CD4-positive, alpha-beta T cell (primary cell): ENCODE measurements at regions not wholly inside any gene's neighbourhood (a gene's known extent, or its start where the extent isn't known, plus 50 kb on each side); places are given as distances from the start of the nearest gene placed in this dataset.

Source experiments
- ATAC-seq: fragments of 200-7000 bp; cut with Tn5 transposase; one replicate; pipeline ENCODE4 v1.10.0; 2022; ENCODE audit warnings: mild to moderate bottlenecking; ENCODE audit not compliant: poor library complexity
- CTCF ChIA-PET: fragments of 350-600 bp; sonication (Branson Sonifier 250); formaldehyde crosslinking; loops from one replicate; lab custom pipeline; 2021; ENCODE audit warnings: antibody characterized with exemption, inconsistent platforms; lab: Charles Lee
- POLR2A ChIA-PET: fragments of 350-600 bp; sonication (Branson Sonifier 250); formaldehyde crosslinking; loops from one replicate; lab custom pipeline; 2021; ENCODE audit warnings: antibody characterized with exemption, inconsistent platforms; lab: Charles Lee
- DNase-seq, 14 experiments: peaks; one replicate each; pipeline ENCODE4 v3.0.0-alpha.2; 2013 to 2020; ENCODE audit warnings: mixed read lengths in 2 of 14
- H3K27ac ChIP-seq, 2 donors: one replicate each; pipeline versions ENCODE4 v1.5.1 to v1.7.0; 2013; ENCODE audit warnings: low read length in 2 of 2, low read depth in 1 of 2, mild to moderate bottlenecking in 1 of 2
- H3K27me3 ChIP-seq, 2 experiments: 1 replicate in 1 of 2; 2 replicates in 1 of 2; pipeline versions ENCODE4 v1.6.1 to v1.7.0; 2013; ENCODE audit warnings: low read length in 2 of 2, control low read depth in 1 of 2, mild to moderate bottlenecking in 1 of 2, moderate library complexity in 1 of 2; ENCODE audit not compliant: insufficient read depth in 2 of 2, control insufficient read depth in 1 of 2
- H3K36me3 ChIP-seq: one replicate; pipeline ENCODE4 v1.6.1; 2013; ENCODE audit warnings: low read length, control low read depth; ENCODE audit not compliant: insufficient read depth
- H3K4me1 ChIP-seq: one replicate; pipeline ENCODE4 v1.6.1; 2013; ENCODE audit warnings: low read length, control low read depth; ENCODE audit not compliant: insufficient read depth
- H3K4me3 ChIP-seq: one replicate; pipeline ENCODE4 v1.5.1; 2013; ENCODE audit warnings: mild to moderate bottlenecking, low read length, moderate library complexity
- H3K9me3 ChIP-seq, 2 experiments: 1 replicate in 1 of 2; 2 replicates in 1 of 2; pipeline versions ENCODE4 v1.6.1 to v1.7.0; 2013; ENCODE audit warnings: low read length in 2 of 2, mild to moderate bottlenecking in 2 of 2, control low read depth in 1 of 2, moderate library complexity in 1 of 2; ENCODE audit not compliant: control insufficient read depth in 1 of 2, insufficient read depth in 1 of 2
- H3K27ac Mint-ChIP-seq: one replicate; pipeline ENCODE4 v1.8.0; 2020; ENCODE audit warnings: mixed read lengths
- H3K27me3 Mint-ChIP-seq: one replicate; pipeline ENCODE4 v1.8.0; 2021; ENCODE audit warnings: mixed read lengths
- H3K36me3 Mint-ChIP-seq: one replicate; pipeline ENCODE4 v1.8.0; 2021; ENCODE audit warnings: low read depth, mixed read lengths
- H3K4me1 Mint-ChIP-seq: one replicate; pipeline ENCODE4 v1.8.0; 2021; ENCODE audit warnings: low read depth, mixed read lengths
- H3K4me3 Mint-ChIP-seq: one replicate; pipeline ENCODE4 v1.8.0; 2020; ENCODE audit warnings: mild to moderate bottlenecking, mixed read lengths
- H3K9me3 Mint-ChIP-seq: one replicate; pipeline ENCODE4 v1.8.0; 2020; ENCODE audit warnings: mixed read lengths
- intact Hi-C, 2 experiments: fragments of 100-400 bp; cut with DNase I in 1 of 2; cut with micrococcal nuclease in 1 of 2; formaldehyde crosslinking; loops; one replicate each; pipeline versions ENCODE4 v1.15.1 to v1.9.0; 2023 to 2025; cut with DNase I, micrococcal nuclease
- TF ChIP-seq, protein P1 (sequence below): fragments of 200-600 bp; IDR thresholded peaks from one replicate; pipeline ENCODE4 v1.8.0; 2022; ENCODE audit warnings: antibody characterized with exemption, mild to moderate bottlenecking

DNA sequence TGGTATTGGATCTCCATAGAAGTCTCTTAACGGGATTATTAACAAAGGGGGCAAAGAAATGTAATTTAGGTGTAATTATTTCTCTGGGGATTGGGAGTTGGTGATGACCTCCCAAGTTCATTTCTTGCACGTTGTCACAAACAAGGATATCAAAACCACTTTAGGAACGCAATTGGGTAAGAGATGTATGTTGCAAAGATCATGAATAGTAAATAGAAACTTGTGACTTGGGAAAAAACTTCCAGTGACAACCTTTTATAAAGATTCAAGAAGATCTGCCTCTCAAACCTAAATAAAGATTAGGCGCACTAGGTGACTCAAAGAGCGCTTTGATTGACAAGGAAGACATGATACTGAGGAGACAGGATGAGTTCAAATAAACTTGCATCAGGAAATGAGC, 127.8 kb upstream of the TRIB2 start:
- H3K9me3 Mint-ChIP-seq, result no peaks in the 10 kb centered on the region
- Histone ChIP-seq H3K9me3 (no peaks in the 10 kb centered on the region), H3K27me3 (no peaks in the 10 kb centered on the region), H3K36me3 (no peaks in the 10 kb centered on the region), H3K4me3 (no peak overlapping the region), H3K27ac (no peak overlapping the region), H3K4me1 (peaks cover 16% of the 10 kb centered on the region)
- no peak for DNase-seq
- H3K27ac Mint-ChIP-seq, result peak overlapping the region; percentile 52
- H3K4me1 Mint-ChIP-seq, result peaks cover 52% of the 10 kb centered on the region
- H3K27me3 Mint-ChIP-seq, result no peaks in the 10 kb centered on the region
- POLR2A ChIA-PET, result interaction anchor here (0.7 kb wide), 2 partner anchors 71 to 129 kb away, joined by 3 read pairs; no protein-coding TSS in a partner anchor
- intact Hi-C loops, result no loop called here
- CTCF ChIA-PET, result no interaction called here
- ATAC-seq, result no peak
- TF ChIP-seq, protein P1, sequence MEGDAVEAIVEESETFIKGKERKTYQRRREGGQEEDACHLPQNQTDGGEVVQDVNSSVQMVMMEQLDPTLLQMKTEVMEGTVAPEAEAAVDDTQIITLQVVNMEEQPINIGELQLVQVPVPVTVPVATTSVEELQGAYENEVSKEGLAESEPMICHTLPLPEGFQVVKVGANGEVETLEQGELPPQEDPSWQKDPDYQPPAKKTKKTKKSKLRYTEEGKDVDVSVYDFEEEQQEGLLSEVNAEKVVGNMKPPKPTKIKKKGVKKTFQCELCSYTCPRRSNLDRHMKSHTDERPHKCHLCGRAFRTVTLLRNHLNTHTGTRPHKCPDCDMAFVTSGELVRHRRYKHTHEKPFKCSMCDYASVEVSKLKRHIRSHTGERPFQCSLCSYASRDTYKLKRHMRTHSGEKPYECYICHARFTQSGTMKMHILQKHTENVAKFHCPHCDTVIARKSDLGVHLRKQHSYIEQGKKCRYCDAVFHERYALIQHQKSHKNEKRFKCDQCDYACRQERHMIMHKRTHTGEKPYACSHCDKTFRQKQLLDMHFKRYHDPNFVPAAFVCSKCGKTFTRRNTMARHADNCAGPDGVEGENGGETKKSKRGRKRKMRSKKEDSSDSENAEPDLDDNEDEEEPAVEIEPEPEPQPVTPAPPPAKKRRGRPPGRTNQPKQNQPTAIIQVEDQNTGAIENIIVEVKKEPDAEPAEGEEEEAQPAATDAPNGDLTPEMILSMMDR, result no peak
- no peaks in the 10 kb centered on the region for H3K36me3 Mint-ChIP-seq
- no peak overlapping the region for H3K4me3 Mint-ChIP-seq

- ChIA-PET POLR2A (no interaction called here), CTCF (no interaction called here)
- Mint-ChIP-seq H3K4me1 (peaks cover 51% of the 10 kb centered on the region), H3K9me3 (no peaks in the 10 kb centered on the region), H3K4me3 (no peak overlapping the region), H3K27me3 (no peaks in the 10 kb centered on the region), H3K27ac (peak overlapping the region; percentile 52), H3K36me3 (no peaks in the 10 kb centered on the region)
- Histone ChIP-seq H3K4me3 (no peak overlapping the region), H3K27ac (no peak overlapping the region), H3K27me3 (no peaks in the 10 kb centered on the region), H3K36me3 (no peaks in the 10 kb centered on the region), H3K9me3 (no peaks in the 10 kb centered on the region), H3K4me1 (peaks cover 16% of the 10 kb centered on the region)
- TF ChIP-seq, protein P1, result no peak
- intact Hi-C loops, result no loop called here
- DNase-seq (no peak), ATAC-seq (no peak)
Measured at GRCh38 chr2:12589802-12590320, 126.9 kb upstream of the TRIB2 start.

GRCh38 chr2:12592296-12592695, 124.4 kb upstream of the TRIB2 start:
- H3K36me3 ChIP-seq, result no peaks in the 10 kb centered on the region
- TF ChIP-seq, protein P1, result no peak
- ChIA-PET CTCF (no interaction called here), POLR2A (no interaction called here)
- H3K4me1 ChIP-seq, result peaks cover 16% of the 10 kb centered on the region
- Mint-ChIP-seq H3K27me3 (no peaks in the 10 kb centered on the region), H3K36me3 (no peaks in the 10 kb centered on the region), H3K4me3 (no peak overlapping the region), H3K4me1 (peaks cover 35% of the 10 kb centered on the region), H3K9me3 (no peaks in the 10 kb centered on the region), H3K27ac (no peak overlapping the region)
- no peaks in the 10 kb centered on the region for H3K27me3 ChIP-seq
- intact Hi-C loops, result no loop called here
- no peaks in the 10 kb centered on the region for H3K9me3 ChIP-seq
- no peak for DNase-seq
- ATAC-seq, result no peak
- H3K4me3 ChIP-seq, result no peak overlapping the region
- no peak overlapping the region for H3K27ac ChIP-seq
